ENCODE measurements at regions not wholly inside any gene's neighbourhood (a gene's known extent, or its start where the extent isn't known, plus 50 kb on each side); places are given as distances from the start of the nearest gene placed in this dataset.
"Not testable (repeated sequence)": the region's sequence is repeated elsewhere in the genome, so short reads cannot be mapped to it uniquely, and the experiment has no call there.

DNA sequence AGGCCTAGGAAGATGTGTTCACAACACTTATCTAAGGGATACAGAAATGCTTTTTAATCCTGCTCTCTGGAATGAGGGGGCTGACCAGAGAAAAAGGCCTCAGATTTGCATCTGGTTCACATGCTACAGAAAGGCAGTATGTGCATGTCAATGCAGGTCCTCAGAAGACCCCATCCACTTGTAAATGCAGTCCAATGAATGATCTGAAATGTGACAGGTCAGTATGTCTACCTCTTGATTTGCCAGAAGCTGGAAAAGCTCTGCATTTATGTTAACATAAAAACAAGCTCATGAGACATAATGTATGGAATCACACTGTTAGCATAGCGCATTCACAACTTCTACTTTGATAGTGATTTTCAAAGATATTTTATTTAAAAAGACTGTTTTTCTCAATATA lies 367.4 kb upstream of the CHORDC1 start:
- no peak for DNase-seq

DNA sequence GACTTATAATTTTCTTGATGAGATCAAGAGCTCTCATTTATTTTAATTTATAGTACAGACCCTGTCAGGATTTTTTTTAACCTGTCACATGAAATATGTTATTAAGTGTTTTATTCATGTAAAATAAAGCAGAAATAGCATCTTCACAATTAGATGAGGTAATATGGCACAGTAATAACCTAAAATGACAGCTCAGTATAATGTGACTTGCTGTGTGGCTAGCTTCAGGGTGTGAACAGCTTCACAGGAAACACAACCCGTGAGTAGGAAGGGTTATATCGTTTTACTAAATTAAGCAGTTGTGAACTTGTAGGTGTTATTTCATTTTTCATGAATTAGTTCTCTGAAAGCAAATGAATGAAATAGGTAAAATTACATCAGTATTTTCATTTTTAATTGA lies 366.9 kb upstream of the CHORDC1 start:
- no peak for DNase-seq

DNA sequence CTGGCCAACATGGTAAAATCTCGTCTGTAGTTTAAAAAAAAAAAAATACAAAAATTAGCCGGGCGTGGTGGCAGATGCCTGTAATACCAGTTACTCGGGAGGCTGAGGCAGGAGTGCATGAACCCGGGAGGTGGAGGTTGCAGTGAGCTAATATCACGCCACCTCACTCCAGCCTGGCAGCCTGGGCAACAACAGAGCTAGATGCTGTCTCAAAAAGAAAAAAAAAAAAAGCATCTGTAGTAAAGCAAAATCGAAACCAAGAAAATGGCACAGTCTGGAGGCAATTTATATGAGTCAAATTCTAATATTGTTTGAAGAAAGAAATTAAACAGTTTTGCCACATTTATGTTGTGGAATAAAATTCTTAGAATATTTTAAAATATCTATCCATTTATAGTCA lies 365.0 kb upstream of the CHORDC1 start:
- DNase-seq = no peak

DNA sequence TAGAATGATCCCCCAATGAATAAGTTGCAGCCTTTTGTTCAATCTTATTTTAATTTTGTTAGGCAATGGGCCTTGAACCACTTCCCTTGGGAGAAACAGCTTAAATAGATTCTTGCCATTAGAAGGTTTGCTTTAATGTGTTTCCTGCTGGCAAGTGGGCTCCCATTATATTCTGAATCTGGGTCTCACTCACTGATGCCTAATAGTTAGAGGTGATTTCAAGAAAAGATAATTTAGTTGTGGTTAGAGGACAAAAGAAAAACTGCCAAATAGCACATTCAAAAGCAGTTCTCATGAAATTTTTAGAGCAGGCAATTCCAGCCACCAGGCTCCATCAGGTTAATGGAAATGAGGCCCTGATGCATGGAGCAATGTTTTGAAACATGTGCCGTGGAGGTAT lies 362.6 kb upstream of the CHORDC1 start:
- no peak for DNase-seq

DNA sequence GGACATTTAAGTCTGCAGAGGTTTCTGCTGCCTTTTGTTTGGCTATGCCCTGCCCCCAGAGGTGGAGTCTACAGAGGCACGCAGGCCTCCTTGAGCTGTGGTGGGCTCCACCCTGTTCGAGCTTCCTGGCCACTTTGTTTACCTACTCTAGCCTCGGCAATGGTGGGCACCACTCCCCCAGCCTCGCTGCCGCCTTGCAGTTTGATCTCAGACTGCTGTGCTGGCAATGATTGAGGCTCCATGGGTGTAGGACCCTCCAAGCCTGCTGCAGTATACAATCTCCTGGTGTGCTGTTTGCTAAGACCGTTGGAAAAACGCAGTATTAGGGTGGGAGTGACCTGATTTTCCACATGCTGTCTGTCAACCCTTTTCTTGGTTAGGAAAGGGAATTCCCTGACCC lies 360.1 kb upstream of the CHORDC1 start:
- DNase-seq = not testable (repeated sequence)

DNA sequence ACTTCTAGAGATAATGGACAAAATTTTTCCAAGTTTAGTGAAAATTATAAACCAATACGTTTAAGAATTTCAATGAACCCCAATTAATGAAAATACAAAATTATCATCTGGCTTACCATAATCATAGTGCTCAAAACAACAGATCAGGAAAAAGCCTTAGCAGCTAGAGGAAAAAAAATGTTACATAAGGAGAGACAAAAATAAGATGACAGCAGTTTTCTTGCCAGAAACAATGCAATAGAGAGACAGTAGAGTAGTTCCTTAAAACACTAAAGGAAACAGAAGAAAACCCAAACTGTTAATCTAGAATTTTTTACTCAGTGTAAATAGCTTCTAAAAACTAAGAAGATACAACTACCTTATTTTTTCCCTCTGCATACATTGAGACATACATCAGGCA lies 341.7 kb upstream of the CHORDC1 start:
- DNase-seq = no peak

DNA sequence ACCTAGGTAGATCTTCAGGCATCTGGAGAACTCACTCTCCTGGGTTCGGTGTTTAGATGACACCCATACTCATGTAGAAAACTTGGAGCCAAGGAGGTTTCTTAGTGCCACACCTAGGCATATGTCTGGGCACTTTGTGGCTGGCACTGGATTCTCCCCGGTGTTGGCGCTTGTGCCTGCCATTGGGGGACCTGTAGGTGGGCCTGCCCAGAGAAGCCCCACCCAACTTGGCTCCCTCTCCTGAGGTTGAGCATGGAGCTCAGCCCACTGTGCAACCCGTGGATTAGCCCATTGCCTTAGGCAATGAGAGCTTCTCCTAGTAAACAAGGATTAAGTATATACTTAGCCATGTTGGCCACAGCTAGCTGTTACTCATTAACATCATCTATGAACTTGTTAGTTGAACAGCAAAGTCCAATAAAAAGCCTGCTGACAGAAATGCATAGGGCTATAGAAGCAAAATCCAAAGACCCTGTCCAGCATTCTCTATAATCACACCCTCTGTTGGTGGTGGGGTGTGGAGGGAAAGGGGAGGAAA lies 335.5 kb upstream of the CHORDC1 start:
- no peak for DNase-seq

DNA sequence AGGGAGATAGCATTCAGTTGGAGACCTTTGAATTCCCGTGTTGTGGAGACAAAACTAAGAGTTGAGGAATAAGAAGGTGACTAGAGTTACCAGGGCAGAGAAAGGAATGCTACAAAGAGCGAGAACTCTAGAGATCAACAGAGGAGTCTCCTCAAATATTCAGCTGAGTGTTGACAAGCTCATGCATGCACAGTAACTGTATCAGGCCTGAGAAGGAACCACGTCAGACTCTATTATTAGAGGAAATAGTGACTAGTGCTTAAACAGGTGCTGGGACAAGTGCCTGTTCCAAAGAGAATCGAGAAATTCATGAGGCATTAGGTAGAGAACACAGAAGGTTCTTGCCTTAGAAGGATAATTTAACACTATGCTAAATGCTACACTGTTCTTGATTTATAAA lies 333.8 kb upstream of the CHORDC1 start:
- no peak for DNase-seq

DNA sequence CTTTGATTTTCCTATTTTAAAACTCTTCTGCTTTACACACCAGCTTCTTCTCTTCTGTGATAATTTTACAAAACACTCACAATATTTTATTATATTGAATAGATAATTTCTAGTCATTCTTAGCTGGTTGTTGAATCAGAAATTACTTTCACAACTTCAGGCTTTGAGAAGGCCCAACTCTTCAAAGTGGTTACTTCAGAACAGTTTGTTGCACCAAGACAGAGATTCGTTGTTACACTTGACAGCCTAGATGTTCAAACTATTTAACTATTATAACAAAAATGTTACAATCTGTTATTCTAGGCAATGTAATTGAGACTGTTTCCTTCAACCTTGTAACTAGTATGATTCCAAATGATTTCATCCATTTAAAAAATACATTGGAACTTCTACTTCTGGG lies 333.2 kb upstream of the CHORDC1 start:
- DNase-seq = no peak

DNA sequence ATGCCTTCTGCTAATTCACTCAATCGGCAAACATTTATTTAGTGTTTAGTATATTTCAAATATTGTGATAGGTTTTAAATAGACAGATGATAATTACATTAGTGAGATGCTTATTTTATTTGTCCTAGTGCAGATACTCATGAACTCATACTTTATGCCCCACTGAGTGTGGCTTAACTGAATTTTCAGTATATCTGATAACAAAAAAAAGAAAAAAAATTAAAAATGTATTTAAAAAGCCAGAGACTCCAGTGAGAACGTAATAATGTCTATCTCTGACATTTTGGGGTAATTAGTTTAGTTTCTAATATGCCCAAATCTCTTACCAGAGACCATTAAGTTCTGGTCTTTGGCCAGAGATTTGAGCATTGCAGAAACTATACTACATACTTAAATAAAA lies 332.6 kb upstream of the CHORDC1 start:
- no peak for DNase-seq

DNA sequence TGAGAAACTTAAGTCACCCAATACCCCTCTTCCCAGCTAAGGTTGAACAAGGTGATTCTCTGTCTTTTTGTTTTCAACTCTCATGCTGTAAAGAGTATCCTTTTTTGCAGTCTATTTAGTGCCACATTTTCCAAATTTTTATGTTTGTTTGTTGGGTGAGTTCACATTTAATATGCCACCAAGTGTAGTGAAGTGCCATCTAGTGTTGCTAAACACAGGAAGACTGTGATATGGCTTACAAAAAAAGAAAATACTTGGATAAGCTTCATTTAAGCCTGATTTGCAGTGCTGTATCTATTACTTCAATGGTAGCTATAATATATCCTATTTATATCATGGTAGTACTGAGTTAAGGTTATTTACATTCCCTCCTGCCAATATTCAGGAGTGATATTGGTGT lies 319.2 kb upstream of the CHORDC1 start:
- no peak for DNase-seq

DNA sequence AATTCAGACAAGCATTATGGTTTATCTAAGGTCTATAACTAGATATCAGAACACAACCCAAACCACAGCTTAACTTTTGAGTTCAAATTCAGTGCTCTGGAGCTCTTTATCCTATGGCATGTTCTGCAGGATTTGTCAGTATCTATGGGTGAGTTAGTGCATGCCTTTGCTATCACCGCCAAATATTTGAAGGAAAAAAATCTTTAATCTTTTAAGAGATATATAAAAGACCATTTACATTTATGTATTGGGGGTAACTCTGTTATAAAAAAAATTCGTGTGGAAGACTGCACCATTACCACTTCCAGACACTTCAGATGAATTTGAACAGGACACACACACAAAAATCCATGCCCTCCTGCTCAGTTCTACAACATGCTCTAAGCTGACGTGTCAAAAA lies 313.5 kb upstream of the CHORDC1 start:
- DNase-seq = no peak

DNA sequence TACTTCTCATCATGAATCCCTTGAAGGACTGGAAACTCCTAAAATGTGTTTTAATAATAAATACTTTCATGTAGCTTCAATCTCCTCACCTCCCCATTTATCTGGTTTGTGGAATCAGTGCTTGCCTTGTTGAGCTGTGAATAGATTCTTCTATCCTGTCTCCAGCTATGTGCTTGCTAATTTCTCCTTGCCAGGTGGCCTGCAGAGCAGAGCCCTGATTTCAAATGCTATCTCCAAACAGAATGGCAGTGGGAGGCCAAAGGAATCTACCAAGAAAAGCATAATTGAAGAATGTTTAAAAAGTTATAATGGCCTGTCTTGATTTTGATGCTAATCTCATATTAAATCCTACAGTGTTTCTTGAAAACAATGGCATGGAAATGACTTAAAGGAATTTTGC lies 309.3 kb upstream of the CHORDC1 start:
- no peak for DNase-seq

DNA sequence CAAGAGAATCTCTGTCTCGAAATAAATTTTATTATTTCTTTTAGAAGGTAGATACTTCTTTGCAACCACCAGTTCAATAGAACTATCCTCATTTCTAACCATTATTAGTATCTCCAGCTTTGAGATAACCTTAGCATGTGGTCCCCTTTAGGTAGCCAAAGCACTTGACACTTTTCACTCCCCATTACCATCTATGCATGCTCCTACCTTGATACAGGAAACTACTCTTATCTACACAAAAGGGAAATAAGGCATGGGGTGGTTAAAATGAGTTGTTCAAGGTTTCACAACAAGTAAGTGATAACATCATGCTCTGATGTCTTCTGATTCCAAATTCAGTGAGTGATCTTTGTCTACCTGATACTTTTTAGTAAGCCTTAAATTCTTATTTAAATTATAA lies 308.2 kb upstream of the CHORDC1 start:
- no peak for DNase-seq

DNA sequence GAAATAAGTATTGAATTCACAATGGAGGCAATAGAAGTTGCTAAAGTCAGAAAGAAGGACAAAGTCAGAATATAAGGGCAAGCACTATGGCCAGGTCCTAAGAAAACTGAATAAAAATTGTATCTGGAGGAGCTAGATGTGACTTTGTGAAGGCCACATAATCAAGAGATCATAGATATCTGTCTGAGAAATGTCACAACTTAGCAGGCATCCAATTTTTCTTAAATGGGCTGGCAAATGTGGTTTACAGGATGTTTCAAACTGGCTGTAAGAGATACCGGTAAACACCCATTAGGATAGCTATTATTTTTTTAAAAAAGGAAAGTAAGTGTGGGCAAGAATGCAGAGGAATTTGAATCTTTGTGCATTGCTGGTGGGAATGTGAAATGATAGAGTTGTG lies 303.1 kb upstream of the CHORDC1 start:
- DNase-seq = no peak

DNA sequence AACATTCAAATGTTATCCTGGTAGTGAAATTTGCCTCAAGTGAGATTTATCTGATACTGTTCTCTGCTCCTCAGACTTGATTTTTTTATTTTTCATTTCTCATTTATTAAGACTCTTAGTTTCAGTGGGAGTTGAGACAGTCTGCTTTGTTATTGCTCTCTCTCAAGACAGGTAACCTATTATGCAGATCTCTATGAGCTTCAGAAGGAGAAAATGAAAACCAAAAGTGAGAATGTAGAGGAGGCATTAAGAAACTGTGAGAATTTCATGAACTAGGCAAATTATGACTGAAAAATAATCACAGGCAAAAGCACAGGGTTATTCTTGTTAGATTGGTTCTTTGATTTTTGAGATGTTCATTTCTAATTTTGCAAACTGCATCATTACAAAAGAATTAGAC lies 290.0 kb upstream of the CHORDC1 start:
- no peak for DNase-seq

DNA sequence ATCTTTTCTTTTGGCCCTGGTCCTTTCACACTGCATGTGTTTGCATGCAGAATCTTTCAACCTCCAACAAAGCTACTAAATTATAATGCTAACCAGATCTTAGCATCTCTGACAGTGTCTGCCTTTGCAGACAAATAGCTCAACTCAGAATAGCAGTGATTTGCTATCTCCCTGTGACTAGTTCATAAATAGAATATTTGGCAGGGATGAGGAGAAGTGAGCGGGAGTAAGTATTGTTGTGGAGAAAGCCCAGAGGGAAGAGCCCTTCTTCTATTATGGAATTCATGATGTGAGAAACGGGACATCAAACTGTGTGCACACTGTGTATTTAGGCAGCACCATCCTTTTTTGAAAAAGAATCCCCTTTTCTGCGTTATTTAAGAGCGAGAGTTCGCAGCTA lies 288.0 kb upstream of the CHORDC1 start:
- DNase-seq = no peak

DNA sequence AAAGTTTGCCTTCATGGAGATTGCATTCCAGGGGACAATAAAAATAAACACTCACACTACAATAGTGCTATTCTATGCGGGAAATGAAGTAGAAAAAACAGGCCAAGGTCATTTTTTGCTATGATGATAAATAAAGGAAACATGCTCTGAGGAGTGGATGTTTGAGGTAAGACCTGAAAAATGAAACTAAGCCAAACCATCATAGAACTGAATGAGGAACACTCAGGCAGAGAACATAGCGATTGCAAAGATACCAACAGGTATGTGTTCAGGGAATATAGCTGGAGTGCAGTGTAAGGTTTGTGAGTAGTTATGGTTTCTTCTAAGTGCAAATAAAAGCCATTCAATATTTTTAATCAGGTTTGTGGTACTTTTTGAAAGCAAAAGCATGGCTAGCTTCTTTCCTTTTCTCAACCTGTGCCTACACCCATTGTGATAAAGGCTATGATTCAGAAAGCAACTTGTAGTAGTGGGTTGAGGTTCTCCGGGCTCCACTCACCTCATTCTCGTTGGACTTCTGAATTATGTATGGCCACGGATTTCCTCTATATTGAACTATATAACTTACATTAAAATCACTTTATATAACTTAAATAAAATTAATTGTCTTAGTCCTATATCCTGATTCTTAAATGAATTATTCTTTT lies 278.2 kb upstream of the CHORDC1 start:
- no peak for DNase-seq

DNA sequence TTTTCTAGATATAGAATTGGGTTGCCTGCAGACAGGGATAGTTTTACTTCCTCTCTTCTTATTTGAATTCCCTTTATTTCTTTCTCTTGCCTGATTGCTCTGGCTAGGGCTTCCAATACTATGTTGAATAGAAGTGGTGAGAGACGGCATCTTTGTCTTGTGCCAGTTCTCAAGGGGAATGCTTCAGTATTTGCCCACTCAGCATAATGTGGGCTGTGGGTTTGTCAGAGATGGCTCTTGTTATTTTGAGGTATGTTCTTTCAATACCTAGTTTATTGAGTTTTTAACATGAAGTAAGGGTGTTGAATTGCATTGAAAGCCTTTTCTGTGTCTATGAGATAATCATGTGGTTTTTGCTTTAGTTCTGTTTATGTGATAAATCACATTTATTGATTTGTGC lies 273.9 kb upstream of the CHORDC1 start:
- DNase-seq = no peak

DNA sequence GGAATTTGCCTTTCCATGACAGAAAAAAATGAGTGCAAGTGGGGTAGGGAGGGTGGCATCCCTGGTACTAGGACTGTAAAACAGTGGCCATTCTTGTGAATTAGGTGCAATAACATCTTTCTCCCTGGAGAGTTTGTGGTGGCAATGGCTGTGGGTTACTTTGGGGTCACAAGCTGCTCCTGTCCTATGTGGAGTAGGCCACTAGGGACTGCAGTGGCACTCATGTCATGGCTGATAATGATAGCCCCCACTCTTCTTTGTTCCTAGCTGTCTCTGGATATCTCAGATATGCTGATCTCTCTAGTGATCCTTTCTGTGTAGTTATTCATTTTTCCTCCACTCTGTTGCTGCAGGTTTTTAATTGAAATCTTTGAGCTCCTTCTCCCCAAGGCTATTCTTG lies 270.5 kb upstream of the CHORDC1 start:
- no peak for DNase-seq

DNA sequence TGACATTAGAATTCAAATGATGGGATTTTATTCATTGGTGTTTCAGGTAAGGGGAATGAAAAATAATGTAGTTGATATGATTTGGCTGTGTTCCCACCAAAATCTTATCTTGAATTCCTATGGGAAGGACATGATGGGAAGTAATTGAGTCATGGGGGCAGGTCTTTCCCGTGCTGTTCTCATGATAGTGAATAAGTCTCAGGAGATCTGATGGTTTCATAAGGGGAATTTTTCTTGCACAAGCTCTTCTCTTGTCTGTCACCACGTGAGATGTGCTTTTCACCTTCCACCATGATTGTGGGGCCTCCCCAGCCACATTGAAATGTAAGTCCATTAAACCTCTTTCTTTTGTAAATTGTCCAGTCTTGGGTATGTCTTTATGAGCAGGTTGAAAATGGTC lies 268.6 kb upstream of the CHORDC1 start:
- DNase-seq = no peak

DNA sequence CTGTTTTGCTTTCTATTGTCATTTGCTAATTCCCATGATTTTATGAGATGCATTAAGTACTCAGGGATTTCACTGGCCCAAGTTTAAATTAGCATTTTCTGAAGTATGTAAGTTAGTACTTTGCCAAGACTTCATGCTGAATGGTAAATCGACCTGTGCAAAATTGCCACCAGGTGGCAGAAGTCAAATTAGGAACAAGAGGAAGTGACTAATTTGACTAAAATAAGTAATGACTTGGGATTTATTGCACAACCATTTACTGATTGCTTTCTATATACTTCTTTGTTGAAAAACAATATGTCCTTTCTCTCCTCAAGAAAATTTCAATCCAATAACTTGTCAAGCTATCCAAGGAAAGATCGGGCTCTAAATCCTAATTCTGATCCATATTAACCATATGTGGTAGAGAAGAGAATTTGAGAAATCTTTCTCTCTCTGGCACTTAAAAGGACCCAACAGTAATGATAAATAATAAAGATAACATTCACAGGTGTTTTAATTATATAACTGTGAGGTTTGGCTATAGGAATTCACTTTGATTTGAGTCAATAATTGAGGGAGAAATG lies 253.7 kb upstream of the CHORDC1 start:
- peak; percentile 19 for DNase-seq

DNA sequence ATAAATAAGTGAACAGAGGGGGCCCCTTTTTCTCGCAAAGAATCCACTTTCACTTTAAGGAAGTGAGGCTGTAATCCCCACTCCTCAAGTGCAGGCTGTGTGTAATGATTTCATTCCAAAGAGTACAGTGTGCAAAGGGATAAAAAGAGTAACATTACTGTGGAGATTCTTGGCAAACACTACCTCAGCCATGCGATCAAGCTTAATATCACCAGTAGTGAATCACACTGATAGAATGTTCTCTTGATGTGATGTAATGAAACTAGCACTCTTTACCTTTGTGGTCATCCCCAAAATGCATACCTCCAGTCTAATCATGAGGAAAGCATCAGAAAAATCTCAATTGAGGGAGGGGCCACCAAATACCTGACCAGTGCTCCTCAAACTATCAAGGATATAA lies 246.1 kb upstream of the CHORDC1 start:
- DNase-seq = peak; percentile 98

DNA sequence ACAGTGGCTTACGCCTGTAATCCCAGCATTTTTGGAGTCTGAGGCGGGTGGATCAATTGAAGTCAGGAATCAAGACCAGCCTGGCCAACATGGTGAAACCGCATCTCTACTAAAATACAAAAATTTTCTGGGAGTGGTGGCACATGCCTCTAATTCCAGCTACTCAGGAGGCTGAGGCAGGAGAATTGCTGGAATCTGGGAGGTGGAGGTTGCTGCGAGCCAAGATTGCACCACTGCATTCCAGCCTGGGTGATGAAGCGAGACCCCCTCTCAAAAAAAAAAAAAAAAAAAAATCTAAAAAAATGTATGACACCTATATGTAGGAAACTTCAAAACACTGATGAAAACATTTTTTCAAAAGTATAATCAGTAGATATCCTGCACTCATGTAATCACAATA lies 242.7 kb upstream of the CHORDC1 start:
- DNase-seq = no peak

DNA sequence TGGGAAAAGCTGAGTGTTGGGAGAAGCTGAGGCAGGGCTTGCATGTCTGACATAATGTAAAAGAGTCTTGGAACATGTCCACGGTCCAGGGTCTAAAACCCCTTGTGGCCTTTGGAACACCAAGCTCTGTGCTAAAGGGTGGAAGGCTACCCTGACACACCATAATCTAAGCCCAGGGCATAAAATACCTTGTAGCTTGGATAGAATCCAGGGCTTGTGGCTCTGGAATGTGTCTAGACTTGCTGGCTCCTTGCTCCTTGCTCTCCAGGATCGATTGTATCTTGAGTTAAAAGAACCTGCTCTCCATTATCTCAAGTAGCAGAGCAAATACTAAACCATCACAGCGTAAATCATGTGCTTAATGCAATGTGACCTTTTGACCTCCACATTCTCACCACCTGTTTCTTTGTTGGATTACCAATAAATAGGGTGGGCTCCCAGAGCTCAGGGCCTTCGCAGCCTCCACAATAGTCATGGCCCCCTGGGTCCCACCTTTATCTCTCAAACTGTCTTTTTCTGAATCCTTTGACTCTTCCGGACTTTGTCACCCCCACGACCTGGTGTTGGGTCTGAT lies 232.6 kb upstream of the CHORDC1 start:
- not testable (repeated sequence) for DNase-seq

All from kidney glomerular epithelial cell (primary cell).